Peyer's patch (tissue), 4 donors: ENCODE measurements at regions not wholly inside any gene's neighbourhood (a gene's known extent, or its start where the extent isn't known, plus 50 kb on each side); places are given as distances from the start of the nearest gene placed in this dataset.

Experiments
- POLR2A ChIP-seq, 2 donors: fragments of 450-650 bp; IDR thresholded peaks; one replicate each; pipeline ENCODE4 v1.5.1; 2017; ENCODE audit warnings: antibody characterized with exemption in 2 of 2, mild to moderate bottlenecking in 2 of 2, moderate library complexity in 2 of 2
- TF ChIP-seq, protein P1 (sequence below), 6 experiments: fragments of 450-650 bp in 4 of 6; fragments of 200-600 bp in 2 of 6; sonication (generic) in 1 of 6; IDR thresholded peaks; one replicate each; pipeline ENCODE4 v1.5.1; 2017 to 2019; ENCODE audit warnings: antibody characterized with exemption in 6 of 6, mild to moderate bottlenecking in 3 of 6, moderate library complexity in 1 of 6

DNA sequence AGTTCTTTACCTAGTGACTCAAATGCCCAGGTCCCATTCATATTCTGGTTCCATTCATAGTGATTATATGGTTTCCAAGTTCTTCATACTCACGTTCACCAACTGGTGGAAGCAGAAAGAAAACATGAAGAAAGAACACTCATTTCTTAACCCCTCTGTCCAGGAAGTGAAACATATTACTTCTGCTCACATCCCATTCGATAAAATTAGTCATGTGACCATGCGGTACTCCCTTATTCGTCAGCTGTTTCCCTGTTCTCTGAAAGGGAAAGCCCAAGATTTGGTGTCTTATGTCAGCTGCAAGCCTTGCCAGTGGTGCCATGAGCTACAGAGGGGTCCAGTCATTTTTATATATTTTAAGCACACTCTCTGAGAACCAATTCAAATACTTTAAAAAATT is 387.0 kb upstream of the DMAC1 start:
- TF ChIP-seq, protein P1, sequence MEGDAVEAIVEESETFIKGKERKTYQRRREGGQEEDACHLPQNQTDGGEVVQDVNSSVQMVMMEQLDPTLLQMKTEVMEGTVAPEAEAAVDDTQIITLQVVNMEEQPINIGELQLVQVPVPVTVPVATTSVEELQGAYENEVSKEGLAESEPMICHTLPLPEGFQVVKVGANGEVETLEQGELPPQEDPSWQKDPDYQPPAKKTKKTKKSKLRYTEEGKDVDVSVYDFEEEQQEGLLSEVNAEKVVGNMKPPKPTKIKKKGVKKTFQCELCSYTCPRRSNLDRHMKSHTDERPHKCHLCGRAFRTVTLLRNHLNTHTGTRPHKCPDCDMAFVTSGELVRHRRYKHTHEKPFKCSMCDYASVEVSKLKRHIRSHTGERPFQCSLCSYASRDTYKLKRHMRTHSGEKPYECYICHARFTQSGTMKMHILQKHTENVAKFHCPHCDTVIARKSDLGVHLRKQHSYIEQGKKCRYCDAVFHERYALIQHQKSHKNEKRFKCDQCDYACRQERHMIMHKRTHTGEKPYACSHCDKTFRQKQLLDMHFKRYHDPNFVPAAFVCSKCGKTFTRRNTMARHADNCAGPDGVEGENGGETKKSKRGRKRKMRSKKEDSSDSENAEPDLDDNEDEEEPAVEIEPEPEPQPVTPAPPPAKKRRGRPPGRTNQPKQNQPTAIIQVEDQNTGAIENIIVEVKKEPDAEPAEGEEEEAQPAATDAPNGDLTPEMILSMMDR (IDR thresholded peaks at IDR 0.05), result no peak
- no peak for TF ChIP-seq POLR2A (IDR thresholded peaks at IDR 0.05)
